Liver (tissue), 7 donors: ENCODE measurements at regions not wholly inside any gene's neighbourhood (a gene's known extent, or its start where the extent isn't known, plus 50 kb on each side); places are given as distances from the start of the nearest gene placed in this dataset.

ENCODE experiments used
- DNase-seq: peaks from one replicate; pipeline ENCODE4 v3.0.0-alpha.2; 2017; ENCODE audit warnings: low spot score
- H3K27ac ChIP-seq, 2 donors: one replicate each; pipeline ENCODE4 v1.7.0; 2013; ENCODE audit warnings: inconsistent platforms in 2 of 2, low read length in 2 of 2, control low read depth in 1 of 2, low read depth in 1 of 2, mild to moderate bottlenecking in 1 of 2
- H3K27me3 ChIP-seq, 4 donors: one replicate each; pipeline versions ENCODE4 v1.6.1 to v1.7.0; 2013; ENCODE audit warnings: low read length in 3 of 4, inconsistent platforms in 1 of 4, mild to moderate bottlenecking in 1 of 4, moderate library complexity in 1 of 4; ENCODE audit not compliant: control insufficient read depth in 4 of 4, insufficient read depth in 4 of 4
- H3K36me3 ChIP-seq, 4 donors: one replicate each; pipeline versions ENCODE4 v1.6.1 to v1.7.0; 2013; ENCODE audit warnings: low read length in 3 of 4, mild to moderate bottlenecking in 3 of 4, low read depth in 1 of 4, moderate library complexity in 1 of 4; ENCODE audit not compliant: control insufficient read depth in 4 of 4, insufficient read depth in 3 of 4
- H3K4me1 ChIP-seq, 4 donors: one replicate each; pipeline versions ENCODE4 v1.6.1 to v1.7.0; 2013; ENCODE audit warnings: low read length in 3 of 4, mild to moderate bottlenecking in 3 of 4, moderate library complexity in 1 of 4; ENCODE audit not compliant: control insufficient read depth in 4 of 4, insufficient read depth in 4 of 4
- H3K4me3 ChIP-seq, 3 donors: one replicate each; pipeline versions ENCODE4 v1.6.1 to v1.7.0; 2013; ENCODE audit warnings: low read length in 3 of 3, control low read depth in 1 of 3, low read depth in 1 of 3, mild to moderate bottlenecking in 1 of 3
- H3K9ac ChIP-seq, 2 donors: one replicate each; pipeline ENCODE4 v1.7.0; 2013; ENCODE audit warnings: low read length in 2 of 2, mild to moderate bottlenecking in 2 of 2, moderate library complexity in 2 of 2, control low read depth in 1 of 2, low read depth in 1 of 2
- H3K9me3 ChIP-seq, 4 donors: one replicate each; pipeline versions ENCODE4 v1.6.1 to v1.7.0; 2013; ENCODE audit warnings: low read length in 3 of 4; ENCODE audit not compliant: control insufficient read depth in 4 of 4
- FOXA1 ChIP-seq: IDR thresholded peaks from 2 replicates; pipeline ENCODE4 v1.6.1; 2016; ENCODE audit warnings: antibody characterized with exemption
- GABPA ChIP-seq, 2 donors: IDR thresholded peaks in 1 of 2; conservative IDR thresholded peaks in 1 of 2; 2 replicates each; pipeline ENCODE4 v1.6.1; 2016; ENCODE audit warnings: antibody characterized with exemption in 2 of 2, mild to moderate bottlenecking in 1 of 2, moderate library complexity in 1 of 2
- HNF4G ChIP-seq: IDR thresholded peaks from 2 replicates; pipeline ENCODE4 v1.6.1; 2016; ENCODE audit warnings: antibody characterized with exemption
- JUND ChIP-seq, 2 donors: IDR thresholded peaks; 2 replicates each; pipeline ENCODE4 v1.6.1; 2016; ENCODE audit warnings: antibody characterized with exemption in 2 of 2
- NR2F2 ChIP-seq: IDR thresholded peaks from 2 replicates; pipeline ENCODE4 v1.6.1; 2016; ENCODE audit warnings: antibody characterized with exemption
- REST ChIP-seq: IDR thresholded peaks from 2 replicates; pipeline ENCODE4 v1.6.1; 2016; ENCODE audit warnings: antibody characterized with exemption, mild to moderate bottlenecking
- RXRA ChIP-seq, 2 donors: IDR thresholded peaks; 2 replicates each; pipeline ENCODE4 v1.6.1; 2017 to 2018; ENCODE audit warnings: antibody characterized with exemption in 2 of 2, mild to moderate bottlenecking in 1 of 2
- SP1 ChIP-seq: IDR thresholded peaks from 2 replicates; pipeline ENCODE4 v1.6.1; 2018; ENCODE audit warnings: antibody characterized with exemption, mild to moderate bottlenecking
- TAF1 ChIP-seq: conservative IDR thresholded peaks from 2 replicates; pipeline ENCODE4 v1.6.1; 2016; ENCODE audit warnings: antibody characterized with exemption, mild to moderate bottlenecking
- YY1 ChIP-seq: IDR thresholded peaks from 2 replicates; pipeline ENCODE4 v1.6.1; 2016; ENCODE audit warnings: antibody characterized with exemption, mild to moderate bottlenecking
- WGBS: extraction: QIAGEN DNeasy Blood & Tissue Kit; methylation state at CpG from one replicate; pipeline ENCODE4 v1.1.7; 2013; 5-methylcytosine and 5-hydroxymethylcytosine counted together
- TF ChIP-seq, protein P1 (sequence below): IDR thresholded peaks from 2 replicates; pipeline ENCODE4 v1.6.1; 2016; ENCODE audit warnings: antibody characterized with exemption
- TF ChIP-seq, protein P2 (sequence below): IDR thresholded peaks from 2 replicates; pipeline ENCODE4 v1.6.1; 2016; ENCODE audit warnings: antibody characterized with exemption
- donor health status: healthy.
- donor health status: healthy.
- donor health status: healthy.
- donor health status: healthy.

DNA sequence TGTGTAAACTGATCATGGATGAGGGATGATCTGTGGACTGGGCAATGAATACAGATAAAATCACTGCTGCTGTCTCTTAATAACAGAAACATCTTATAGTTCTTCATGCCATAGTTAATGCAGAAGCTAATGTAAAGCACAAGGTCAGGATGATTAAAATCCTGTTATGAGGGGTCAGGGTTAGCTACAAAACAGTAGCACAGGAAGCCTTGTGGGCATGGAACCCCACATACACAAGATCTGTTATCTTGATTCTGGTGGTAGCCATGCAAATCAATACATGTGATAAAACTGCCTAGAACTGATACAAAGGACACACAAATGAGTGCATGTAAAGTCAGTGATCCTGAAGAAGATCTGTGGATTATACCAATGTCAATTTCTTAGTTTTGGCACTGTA, 96.4 kb downstream of the KLF12 start:
- Histone ChIP-seq H3K9ac (no peak overlapping the region), H3K4me3 (no peak overlapping the region), H3K36me3 (no peaks in the 10 kb centered on the region), H3K4me1 (peaks cover 0 to 3% (median 1%) of the 10 kb centered on the region in 4 donors), H3K27ac (no peak overlapping the region), H3K9me3 (no peaks in the 10 kb centered on the region), H3K27me3 (no peaks in the 10 kb centered on the region)
- DNase-seq, result no peak
- TF ChIP-seq FOXA1 (no peak), RXRA (IDR thresholded peaks at IDR 0.05) (no peak), YY1 (no peak)

GRCh38 chr13:74036373-74036772, 97.8 kb downstream of the KLF12 start:
- Histone ChIP-seq H3K4me3 (no peak overlapping the region), H3K36me3 (no peaks in the 10 kb centered on the region)
- WGBS, result 97% methylated on average over 2 of the region's 2 CpGs

More at GRCh38 chr13:74036373-74036772, 97.8 kb downstream of the KLF12 start:
- no peaks in the 10 kb centered on the region for H3K4me1 ChIP-seq
- DNase-seq, result no peak
- TF ChIP-seq FOXA1 (no peak), TAF1 (no peak), NR2F2 (no peak), JUND (IDR thresholded peaks at IDR 0.05) (no peak), HNF4G (no peak), RXRA (IDR thresholded peaks at IDR 0.05) (no peak), REST (no peak), YY1 (no peak), SP1 (no peak), GABPA (IDR thresholded peaks at IDR 0.05 in 1 of 2, conservative IDR thresholded peaks at IDR 0.05 in 1 of 2) (no peak)
- TF ChIP-seq, protein P1, sequence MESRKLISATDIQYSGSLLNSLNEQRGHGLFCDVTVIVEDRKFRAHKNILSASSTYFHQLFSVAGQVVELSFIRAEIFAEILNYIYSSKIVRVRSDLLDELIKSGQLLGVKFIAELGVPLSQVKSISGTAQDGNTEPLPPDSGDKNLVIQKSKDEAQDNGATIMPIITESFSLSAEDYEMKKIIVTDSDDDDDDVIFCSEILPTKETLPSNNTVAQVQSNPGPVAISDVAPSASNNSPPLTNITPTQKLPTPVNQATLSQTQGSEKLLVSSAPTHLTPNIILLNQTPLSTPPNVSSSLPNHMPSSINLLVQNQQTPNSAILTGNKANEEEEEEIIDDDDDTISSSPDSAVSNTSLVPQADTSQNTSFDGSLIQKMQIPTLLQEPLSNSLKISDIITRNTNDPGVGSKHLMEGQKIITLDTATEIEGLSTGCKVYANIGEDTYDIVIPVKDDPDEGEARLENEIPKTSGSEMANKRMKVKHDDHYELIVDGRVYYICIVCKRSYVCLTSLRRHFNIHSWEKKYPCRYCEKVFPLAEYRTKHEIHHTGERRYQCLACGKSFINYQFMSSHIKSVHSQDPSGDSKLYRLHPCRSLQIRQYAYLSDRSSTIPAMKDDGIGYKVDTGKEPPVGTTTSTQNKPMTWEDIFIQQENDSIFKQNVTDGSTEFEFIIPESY, result no peak
- TF ChIP-seq, protein P2, sequence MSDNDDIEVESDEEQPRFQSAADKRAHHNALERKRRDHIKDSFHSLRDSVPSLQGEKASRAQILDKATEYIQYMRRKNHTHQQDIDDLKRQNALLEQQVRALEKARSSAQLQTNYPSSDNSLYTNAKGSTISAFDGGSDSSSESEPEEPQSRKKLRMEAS, result no peak
- H3K27ac ChIP-seq, result no peak overlapping the region
- no peak overlapping the region for H3K9ac ChIP-seq
- H3K27me3 ChIP-seq, result no peaks in the 10 kb centered on the region
- no peaks in the 10 kb centered on the region for H3K9me3 ChIP-seq
